SK-N-SH (cell line): ENCODE measurements at regions not wholly inside any gene's neighbourhood (a gene's known extent, or its start where the extent isn't known, plus 50 kb on each side); places are given as distances from the start of the nearest gene placed in this dataset.

ENCODE experiments used
- CTCF ChIP-seq: fragments of 200-600 bp; sonication (generic); IDR thresholded peaks from 2 replicates; pipeline ENCODE4 v1.6.1; 2017; ENCODE audit warnings: antibody characterized with exemption, mild to moderate bottlenecking, moderate library complexity
- EP300 ChIP-seq, 2 experiments: IDR thresholded peaks; 2 replicates each; pipeline versions ENCODE4 v1.4.0 to v1.6.1; 2012; ENCODE audit warnings: borderline replicate concordance in 1 of 2, low read depth in 1 of 2, low read length in 1 of 2
- EZH2phosphoT487 ChIP-seq: fragments of 200-600 bp; sonication (generic); IDR thresholded peaks from 2 replicates; pipeline ENCODE4 v1.6.1; 2017; ENCODE audit warnings: low read depth, mixed run types, mild to moderate bottlenecking, antibody characterized with exemption, moderate library complexity, borderline replicate concordance
- FOSL2 ChIP-seq: IDR thresholded peaks from 2 replicates; pipeline ENCODE4 v1.4.0; 2012; ENCODE audit warnings: low read depth, mild to moderate bottlenecking, moderate library complexity, borderline replicate concordance
- MAX ChIP-seq: IDR thresholded peaks from 2 replicates; pipeline ENCODE4 v1.4.0; 2012; ENCODE audit warnings: low read depth
- MEF2A ChIP-seq: IDR thresholded peaks from 2 replicates; pipeline ENCODE4 v1.4.0; 2012; ENCODE audit warnings: low read depth, borderline replicate concordance
- MXI1 ChIP-seq: IDR thresholded peaks from 2 replicates; pipeline ENCODE4 v1.6.1; 2012; ENCODE audit warnings: mild to moderate bottlenecking, low read depth, low read length, improper control_type of control experiment
- POLR2AphosphoS5 ChIP-seq: IDR thresholded peaks from 2 replicates; pipeline ENCODE4 v1.6.1; 2012; ENCODE audit warnings: low read depth, low read length
- RAD21 ChIP-seq: IDR thresholded peaks from 2 replicates; pipeline ENCODE4 v1.6.1; 2012; ENCODE audit warnings: mild to moderate bottlenecking, low read length
- RFX5 ChIP-seq: IDR thresholded peaks from 2 replicates; pipeline ENCODE4 v1.6.1; 2012; ENCODE audit warnings: mild to moderate bottlenecking, improper control_type of control experiment, low read length
- SIN3A ChIP-seq: IDR thresholded peaks from 2 replicates; pipeline ENCODE4 v1.6.1; 2012; ENCODE audit warnings: low read depth, mild to moderate bottlenecking, low read length, moderate library complexity, borderline replicate concordance
- USF1 ChIP-seq: IDR thresholded peaks from 2 replicates; pipeline ENCODE4 v1.4.0; 2012; ENCODE audit warnings: low read depth, borderline replicate concordance
- ZBTB33 ChIP-seq: IDR thresholded peaks from 2 replicates; pipeline ENCODE4 v1.4.0; 2012; ENCODE audit warnings: low read depth, borderline replicate concordance

GRCh38 chr19:28258829-28259228 is 954.1 kb downstream of the UQCRFS1 start:
- TF ChIP-seq CTCF (no peak), SIN3A (no peak), MAX (no peak), POLR2AphosphoS5 (no peak), RFX5 (no peak), EZH2phosphoT487 (no peak), EP300 (IDR thresholded peaks at IDR 0.05; ENCODE audit: borderline replicate concordance in 1 of 2, low read depth in 1 of 2, low read length in 1 of 2) (no peak), MEF2A (no peak), RAD21 (no peak), USF1 (no peak), ZBTB33 (no peak), MXI1 (no peak), FOSL2 (no peak)
